AG04450 (cell line): ENCODE measurements at regions not wholly inside any gene's neighbourhood (a gene's known extent, or its start where the extent isn't known, plus 50 kb on each side); places are given as distances from the start of the nearest gene placed in this dataset.
A peak's percentile ranks its signal among the peaks of the same experiment; 100 is the strongest.

Experiments
- CTCF ChIA-PET: fragments of 300-600, 350-600 bp; formaldehyde crosslinking; extraction: SDS; loops from one replicate; lab custom pipeline; 2022; ENCODE audit warnings: antibody characterized with exemption, inconsistent platforms; lab: Charles Lee
- POLR2A ChIA-PET: fragments of 350-600 bp; formaldehyde crosslinking; extraction: SDS; loops from one replicate; lab custom pipeline; 2021; ENCODE audit warnings: antibody characterized with exemption, inconsistent platforms; lab: Yijun Ruan, JAX
- DNase-seq: peaks from one replicate; pipeline ENCODE4 v3.0.0-alpha.2; 2011; ENCODE audit warnings: low read depth, low spot score
- H3K27ac ChIP-seq: one replicate; pipeline ENCODE4 v1.5.1; 2012; ENCODE audit warnings: low read depth, low read length, control low read depth
- H3K27me3 ChIP-seq: one replicate; pipeline ENCODE4 v1.6.0; 2012; ENCODE audit warnings: low read length; ENCODE audit not compliant: control insufficient read depth, insufficient read depth
- H3K4me3 ChIP-seq: 2 replicates; pipeline ENCODE4 v1.5.1; 2011; ENCODE audit warnings: mild to moderate bottlenecking, low read depth, low read length, control low read depth
- H3K9me3 ChIP-seq: 2 replicates; pipeline ENCODE4 v1.5.1; 2012; ENCODE audit warnings: low read length; ENCODE audit not compliant: control insufficient read depth, insufficient read depth
- CTCF ChIP-seq: IDR thresholded peaks from 2 replicates; pipeline ENCODE4 v1.5.1; 2011; ENCODE audit warnings: low read depth, low read length, control low read depth, inconsistent platforms

- no peak for TF ChIP-seq CTCF
- ChIA-PET POLR2A (no interaction called here), CTCF (interaction anchor here (0.8 to 1.9 kb wide), 2 partner anchors 9 to 14 kb away, joined by 4 to 5 read pairs; no protein-coding TSS in a partner anchor)
- no peaks in the 10 kb centered on the region; the same call in 1 of the 2 replicates for H3K9me3 ChIP-seq
- H3K4me3 ChIP-seq, result no peak overlapping the region
- no peaks in the 10 kb centered on the region for H3K27me3 ChIP-seq
- DNase-seq, result no peak
- no peak overlapping the region for H3K27ac ChIP-seq
Observed at GRCh38 chr4:177562859-177563258, 120.6 kb upstream of the AGA start.

GRCh38 chr4:177566691-177567090 is 124.5 kb upstream of the AGA start:
- CTCF ChIA-PET, result interaction anchor here (0.7 to 1.2 kb wide), 3 partner anchors 12 to 519 kb away, joined by 3 to 6 read pairs (median 3); no protein-coding TSS in a partner anchor
- Histone ChIP-seq H3K27me3 (no peaks in the 10 kb centered on the region), H3K9me3 (no peaks in the 10 kb centered on the region), H3K4me3 (no peak overlapping the region), H3K27ac (no peak overlapping the region)
- TF ChIP-seq CTCF, result no peak
- DNase-seq, result no peak
- POLR2A ChIA-PET, result no interaction called here

- H3K27ac ChIP-seq, result no peak overlapping the region
- ChIA-PET CTCF (interaction anchor here (0.8 to 2.0 kb wide), 5 partner anchors 10 to 522 kb away, joined by 3 to 9 read pairs (median 4); no protein-coding TSS in a partner anchor), POLR2A (interaction anchor here (0.6 kb wide), 1 partner anchor 158 kb away, joined by 3 read pairs; no protein-coding TSS in a partner anchor)
- no peak overlapping the region for H3K4me3 ChIP-seq
- H3K9me3 ChIP-seq, result no peaks in the 10 kb centered on the region
- H3K27me3 ChIP-seq, result no peaks in the 10 kb centered on the region
- no peak for DNase-seq
- no peak for TF ChIP-seq CTCF
Observed at GRCh38 chr4:177568931-177569330, 126.7 kb upstream of the AGA start.

- Histone ChIP-seq H3K4me3 (no peak overlapping the region), H3K27ac (no peak overlapping the region), H3K27me3 (no peaks in the 10 kb centered on the region), H3K9me3 (no peaks in the 10 kb centered on the region)
- CTCF ChIA-PET, result interaction anchor here (0.6 to 2.0 kb wide), 6 partner anchors 10 to 522 kb away, joined by 3 to 9 read pairs (median 4); no protein-coding TSS in a partner anchor
- peak; percentile 41 for DNase-seq
- POLR2A ChIA-PET, result interaction anchor here (0.6 kb wide), 1 partner anchor 157 kb away, joined by 3 read pairs; no protein-coding TSS in a partner anchor
- TF ChIP-seq CTCF, result no peak
Observed at GRCh38 chr4:177569434-177569833, 127.2 kb upstream of the AGA start.

- ChIA-PET CTCF (interaction anchor here (0.9 kb wide), 1 partner anchor 323 kb away, joined by 3 read pairs; no protein-coding TSS in a partner anchor), POLR2A (no interaction called here)
- no peak for TF ChIP-seq CTCF
- no peaks in the 10 kb centered on the region for H3K9me3 ChIP-seq
- peak; percentile 74 for DNase-seq
- no peak overlapping the region for H3K27ac ChIP-seq
- no peaks in the 10 kb centered on the region for H3K27me3 ChIP-seq
- no peak overlapping the region for H3K4me3 ChIP-seq
Observed at GRCh38 chr4:177573507-177573906, 131.3 kb upstream of the AGA start.
